ENCODE measurements at regions not wholly inside any gene's neighbourhood (a gene's known extent, or its start where the extent isn't known, plus 50 kb on each side); places are given as distances from the start of the nearest gene placed in this dataset.

DNA sequence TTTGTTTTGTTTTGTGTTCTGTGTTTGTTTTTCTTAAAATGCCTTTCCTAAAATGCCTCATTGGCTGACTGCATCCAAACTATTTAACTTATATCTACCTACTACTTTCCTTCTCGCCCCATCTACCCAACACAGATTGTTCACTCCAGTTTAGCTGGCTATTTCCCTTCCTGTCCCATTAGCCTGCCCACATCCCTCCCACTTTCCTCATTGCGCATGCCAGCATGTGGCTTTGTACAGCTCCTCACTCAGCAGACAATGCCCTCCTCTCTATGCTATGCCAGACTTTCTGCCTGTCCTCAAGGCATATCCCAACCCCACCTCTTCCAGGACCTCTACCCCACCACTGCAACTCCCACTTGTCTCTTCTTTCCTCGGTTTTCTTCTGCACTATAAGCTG, 94.7 kb upstream of the C1orf21 start:
- H3K4me3 Mint-ChIP-seq, result no peak overlapping the region
- no peak for ATAC-seq (replicated peaks)
- H3K9me3 Mint-ChIP-seq, result peaks cover 12% of the 10 kb centered on the region

GRCh38 chr1:184294101-184294500, 92.7 kb upstream of the C1orf21 start:
- peaks cover 15% of the 10 kb centered on the region for H3K27me3 Mint-ChIP-seq

More for the DNA sequence above, 94.7 kb upstream of the C1orf21 start:
- no peaks in the 10 kb centered on the region for H3K36me3 Mint-ChIP-seq (ENCODE audit: low read depth)
- peaks cover 8% of the 10 kb centered on the region for H3K27me3 Mint-ChIP-seq
- no peak overlapping the region for H3K27ac Mint-ChIP-seq
- H3K4me1 Mint-ChIP-seq, result no peaks in the 10 kb centered on the region

GRCh38 chr1:184296466-184297243, 90.2 kb upstream of the C1orf21 start:
- H3K36me3 Mint-ChIP-seq (ENCODE audit: low read depth), result no peaks in the 10 kb centered on the region
- ATAC-seq (replicated peaks), result no peak
- H3K4me1 Mint-ChIP-seq, result no peaks in the 10 kb centered on the region

More at GRCh38 chr1:184294101-184294500, 92.7 kb upstream of the C1orf21 start:
- H3K9me3 Mint-ChIP-seq, result peaks cover 12% of the 10 kb centered on the region
- ATAC-seq (replicated peaks), result no peak
- H3K4me3 Mint-ChIP-seq, result no peak overlapping the region
- no peaks in the 10 kb centered on the region for H3K4me1 Mint-ChIP-seq
- H3K27ac Mint-ChIP-seq, result no peak overlapping the region
- H3K36me3 Mint-ChIP-seq (ENCODE audit: low read depth), result no peaks in the 10 kb centered on the region

GRCh38 chr1:184297244-184297750, 89.5 kb upstream of the C1orf21 start:
- H3K27me3 Mint-ChIP-seq, result peaks cover 12% of the 10 kb centered on the region
- ATAC-seq (replicated peaks), result no peak
- peaks cover 4% of the 10 kb centered on the region for H3K9me3 Mint-ChIP-seq
- H3K27ac Mint-ChIP-seq, result no peak overlapping the region
- no peak overlapping the region for H3K4me3 Mint-ChIP-seq
- no peaks in the 10 kb centered on the region for H3K36me3 Mint-ChIP-seq (ENCODE audit: low read depth)
- H3K4me1 Mint-ChIP-seq, result no peaks in the 10 kb centered on the region

More at GRCh38 chr1:184296466-184297243, 90.2 kb upstream of the C1orf21 start:
- Mint-ChIP-seq H3K27me3 (peaks cover 15% of the 10 kb centered on the region), H3K9me3 (peaks cover 8% of the 10 kb centered on the region), H3K27ac (no peak overlapping the region), H3K4me3 (no peak overlapping the region)

DNA sequence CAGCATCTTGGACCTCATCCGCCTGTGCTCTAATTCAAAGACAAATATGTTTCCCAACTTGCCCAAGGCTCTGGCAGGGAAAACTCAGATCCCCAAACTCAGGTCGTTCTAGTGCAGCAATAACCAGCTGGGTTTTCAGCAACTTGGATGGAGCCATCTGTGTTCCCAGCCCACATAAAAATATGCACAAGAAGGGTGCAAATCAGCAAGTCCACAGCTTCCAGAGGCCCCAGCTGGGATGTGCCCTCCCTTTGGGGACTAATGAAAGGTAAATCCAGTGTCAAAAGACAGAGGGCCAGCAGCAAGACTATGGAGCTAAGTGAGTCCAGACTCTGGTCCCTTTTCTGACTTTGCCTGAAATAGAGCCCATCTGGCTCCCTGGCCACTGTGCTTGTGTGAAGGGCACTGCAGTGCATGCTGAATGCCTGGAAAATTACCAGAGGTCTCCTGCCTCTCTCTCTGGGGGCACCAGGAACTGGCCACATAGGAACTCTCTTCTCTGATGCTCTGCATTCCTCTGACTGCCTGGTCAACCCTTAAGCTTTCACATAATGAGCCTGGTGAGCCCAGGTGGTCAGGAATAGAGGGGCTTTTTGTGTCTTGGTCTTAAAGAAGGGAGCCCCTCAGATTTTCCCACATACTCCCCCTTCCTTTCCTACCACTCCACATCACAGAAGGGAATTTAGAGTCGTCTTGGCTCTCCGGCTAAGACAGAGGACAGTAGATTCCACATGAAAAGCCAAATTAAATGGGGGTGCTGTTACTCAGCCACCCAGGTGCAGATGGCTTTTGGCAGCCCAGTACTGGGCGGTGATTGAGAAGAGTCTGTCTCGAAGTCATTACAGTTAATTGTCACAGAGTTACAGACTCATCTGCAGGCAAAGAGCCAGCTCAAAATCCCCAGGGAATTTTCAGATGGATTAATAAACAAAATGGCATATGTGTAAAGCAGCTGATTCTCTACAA, 88.1 kb upstream of the C1orf21 start:
- H3K9me3 Mint-ChIP-seq, result no peaks in the 10 kb centered on the region
- H3K4me3 Mint-ChIP-seq, result no peak overlapping the region
- ATAC-seq (replicated peaks), result no peak
- H3K4me1 Mint-ChIP-seq, result no peaks in the 10 kb centered on the region
- peaks cover 7% of the 10 kb centered on the region for H3K27me3 Mint-ChIP-seq
- no peaks in the 10 kb centered on the region for H3K36me3 Mint-ChIP-seq (ENCODE audit: low read depth)
- H3K27ac Mint-ChIP-seq, result no peak overlapping the region

DNA sequence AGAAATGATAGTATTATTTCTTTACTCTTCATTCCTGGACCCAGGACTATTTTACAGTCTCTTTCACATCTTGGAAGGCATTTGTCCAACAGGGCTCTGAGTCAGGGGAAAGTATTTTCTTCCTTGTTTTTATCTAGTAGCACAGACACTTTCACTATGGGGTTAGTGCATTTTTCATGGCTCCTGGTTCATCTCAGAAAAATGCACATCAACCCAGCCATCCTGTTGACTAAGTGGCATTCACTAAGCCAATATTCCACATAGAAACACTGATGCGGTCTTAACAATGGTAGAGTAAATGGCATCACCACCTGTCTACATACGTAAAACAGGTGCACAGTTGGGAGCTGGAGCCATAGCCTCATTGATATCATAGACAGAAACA, 87.4 kb upstream of the C1orf21 start:
- no peak for ATAC-seq (replicated peaks)
- H3K27ac Mint-ChIP-seq, result no peak overlapping the region
- no peaks in the 10 kb centered on the region for H3K36me3 Mint-ChIP-seq (ENCODE audit: low read depth)
- no peaks in the 10 kb centered on the region for H3K4me1 Mint-ChIP-seq
- no peak overlapping the region for H3K4me3 Mint-ChIP-seq
- H3K9me3 Mint-ChIP-seq, result no peaks in the 10 kb centered on the region
- H3K27me3 Mint-ChIP-seq, result peaks cover 7% of the 10 kb centered on the region

GRCh38 chr1:184299796-184300195, 87.0 kb upstream of the C1orf21 start:
- H3K4me3 Mint-ChIP-seq, result no peak overlapping the region
- no peaks in the 10 kb centered on the region for H3K4me1 Mint-ChIP-seq
- no peaks in the 10 kb centered on the region for H3K36me3 Mint-ChIP-seq (ENCODE audit: low read depth)
- ATAC-seq (replicated peaks), result no peak
- H3K27ac Mint-ChIP-seq, result no peak overlapping the region
- no peaks in the 10 kb centered on the region for H3K9me3 Mint-ChIP-seq
- H3K27me3 Mint-ChIP-seq, result peaks cover 7% of the 10 kb centered on the region

GRCh38 chr1:184300446-184300845, 86.4 kb upstream of the C1orf21 start:
- Mint-ChIP-seq H3K4me1 (no peaks in the 10 kb centered on the region), H3K27me3 (peaks cover 7% of the 10 kb centered on the region), H3K4me3 (no peak overlapping the region), H3K27ac (no peak overlapping the region), H3K36me3 (ENCODE audit: low read depth) (no peaks in the 10 kb centered on the region), H3K9me3 (no peaks in the 10 kb centered on the region)
- no peak for ATAC-seq (replicated peaks)

DNA sequence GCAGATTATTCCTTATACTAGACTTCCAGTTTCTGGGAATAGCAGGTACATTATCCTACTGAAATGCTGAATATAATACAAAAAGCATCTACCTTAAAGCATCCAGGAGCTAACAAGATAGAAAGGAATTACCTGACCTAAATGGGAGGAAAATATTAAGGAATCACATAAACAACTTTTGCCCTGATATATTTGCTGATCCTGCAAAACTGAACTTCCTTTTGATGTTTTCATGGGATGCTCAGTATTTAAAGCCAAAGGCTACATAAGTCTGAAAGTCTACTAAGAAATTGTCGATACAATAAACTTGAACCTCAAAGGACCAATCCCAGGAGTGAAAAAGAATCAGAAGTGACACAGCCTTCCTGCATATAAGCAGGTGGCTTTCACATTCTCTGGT, 85.6 kb upstream of the C1orf21 start:
- H3K4me3 Mint-ChIP-seq, result no peak overlapping the region
- no peak overlapping the region for H3K27ac Mint-ChIP-seq
- H3K4me1 Mint-ChIP-seq, result no peaks in the 10 kb centered on the region
- no peaks in the 10 kb centered on the region for H3K9me3 Mint-ChIP-seq
- H3K36me3 Mint-ChIP-seq (ENCODE audit: low read depth), result no peaks in the 10 kb centered on the region
- ATAC-seq (replicated peaks), result no peak
- H3K27me3 Mint-ChIP-seq, result peaks cover 7% of the 10 kb centered on the region

DNA sequence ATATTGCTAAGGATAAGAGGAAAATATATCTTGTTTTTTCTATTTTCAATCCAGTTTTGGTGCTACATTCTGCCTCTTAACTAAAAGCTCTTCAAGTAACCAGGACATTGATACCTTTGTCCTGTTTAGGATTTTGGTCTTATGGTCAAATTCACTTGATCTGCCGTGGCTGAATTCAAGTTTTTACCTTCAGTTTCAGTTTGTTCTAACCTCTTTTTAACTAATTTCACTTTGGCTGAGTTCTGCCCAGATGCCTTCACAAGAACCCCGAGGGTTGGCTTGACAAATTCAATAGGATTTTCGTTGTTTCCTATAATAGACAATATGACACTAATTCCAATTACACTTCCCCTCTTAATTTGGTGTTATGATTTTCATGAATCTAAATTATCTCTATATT, 84.5 kb upstream of the C1orf21 start:
- H3K27ac Mint-ChIP-seq, result no peak overlapping the region
- no peak for ATAC-seq (replicated peaks)
- H3K4me3 Mint-ChIP-seq, result peak overlapping the region; percentile 1
- H3K27me3 Mint-ChIP-seq, result peaks cover 7% of the 10 kb centered on the region
- no peaks in the 10 kb centered on the region for H3K36me3 Mint-ChIP-seq (ENCODE audit: low read depth)
- no peaks in the 10 kb centered on the region for H3K4me1 Mint-ChIP-seq
- no peaks in the 10 kb centered on the region for H3K9me3 Mint-ChIP-seq

- no peak for ATAC-seq (replicated peaks)
- H3K9me3 Mint-ChIP-seq, result no peaks in the 10 kb centered on the region
- H3K27me3 Mint-ChIP-seq, result peaks cover 26% of the 10 kb centered on the region
- no peak overlapping the region for H3K27ac Mint-ChIP-seq
- H3K4me3 Mint-ChIP-seq, result no peak overlapping the region
- no peaks in the 10 kb centered on the region for H3K4me1 Mint-ChIP-seq
- H3K36me3 Mint-ChIP-seq (ENCODE audit: low read depth), result no peaks in the 10 kb centered on the region
Measured at GRCh38 chr1:184310157-184310819, 76.5 kb upstream of the C1orf21 start.

DNA sequence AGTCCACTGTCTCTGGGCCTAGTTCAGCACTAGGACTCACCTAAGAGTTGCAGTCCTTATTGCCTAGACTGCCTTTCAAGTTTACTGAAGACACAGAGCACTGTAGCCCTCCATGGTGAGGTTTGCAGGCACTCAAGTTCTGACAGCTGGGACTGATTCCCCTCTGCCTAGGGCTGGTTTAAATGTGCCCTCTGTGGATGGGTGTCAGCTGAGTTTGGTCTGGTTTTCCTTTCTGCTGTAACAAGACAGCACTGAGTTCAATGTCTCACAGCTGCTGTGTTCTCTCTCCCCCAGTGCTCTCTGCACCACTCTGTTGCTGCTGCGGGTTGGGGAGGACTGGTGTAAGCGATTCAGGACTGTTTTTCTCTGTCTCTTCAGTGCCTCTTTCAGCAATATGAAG, 75.2 kb upstream of the C1orf21 start:
- ATAC-seq (replicated peaks), result no peak
- Mint-ChIP-seq H3K27ac (no peak overlapping the region), H3K4me3 (no peak overlapping the region), H3K36me3 (ENCODE audit: low read depth) (no peaks in the 10 kb centered on the region), H3K27me3 (peaks cover 33% of the 10 kb centered on the region), H3K9me3 (no peaks in the 10 kb centered on the region), H3K4me1 (no peaks in the 10 kb centered on the region)

- Mint-ChIP-seq H3K36me3 (ENCODE audit: low read depth) (no peaks in the 10 kb centered on the region), H3K4me1 (no peaks in the 10 kb centered on the region), H3K4me3 (no peak overlapping the region), H3K27ac (no peak overlapping the region), H3K9me3 (no peaks in the 10 kb centered on the region), H3K27me3 (peaks cover 37% of the 10 kb centered on the region)
- no peak for ATAC-seq (replicated peaks)
Measured at GRCh38 chr1:184315254-184315653, 71.6 kb upstream of the C1orf21 start.

DNA sequence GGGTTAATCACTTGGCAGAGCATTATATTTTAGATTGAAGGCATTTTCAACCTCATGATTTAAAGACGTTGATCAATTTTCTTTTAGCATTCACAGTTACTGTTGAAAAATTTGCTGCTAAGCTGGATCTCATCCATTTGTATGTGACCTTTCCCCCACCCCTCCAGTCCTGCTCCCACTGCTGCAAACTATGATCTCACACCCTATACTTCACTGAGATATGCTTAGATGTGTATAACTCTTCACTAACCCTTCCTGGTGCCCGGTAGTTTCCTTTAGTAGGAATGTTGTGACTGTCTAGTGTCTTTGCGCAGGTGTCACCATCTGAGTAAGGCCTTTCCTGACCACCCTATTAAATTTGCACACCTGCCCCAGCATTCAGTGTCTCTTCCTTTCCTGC, 67.0 kb upstream of the C1orf21 start:
- Mint-ChIP-seq H3K4me1 (no peaks in the 10 kb centered on the region), H3K9me3 (no peaks in the 10 kb centered on the region), H3K27me3 (peaks cover 27% of the 10 kb centered on the region), H3K36me3 (ENCODE audit: low read depth) (no peaks in the 10 kb centered on the region), H3K4me3 (no peak overlapping the region), H3K27ac (no peak overlapping the region)
- no peak for ATAC-seq (replicated peaks)

Data from activated T-helper 17 cell treated with anti-CD3 and anti-CD28 coated beads, Interleukin-2, amount 50 U/mL, for 72 hours (primary cell).